ENCODE measurements at regions not wholly inside any gene's neighbourhood (a gene's known extent, or its start where the extent isn't known, plus 50 kb on each side); places are given as distances from the start of the nearest gene placed in this dataset.

DNA sequence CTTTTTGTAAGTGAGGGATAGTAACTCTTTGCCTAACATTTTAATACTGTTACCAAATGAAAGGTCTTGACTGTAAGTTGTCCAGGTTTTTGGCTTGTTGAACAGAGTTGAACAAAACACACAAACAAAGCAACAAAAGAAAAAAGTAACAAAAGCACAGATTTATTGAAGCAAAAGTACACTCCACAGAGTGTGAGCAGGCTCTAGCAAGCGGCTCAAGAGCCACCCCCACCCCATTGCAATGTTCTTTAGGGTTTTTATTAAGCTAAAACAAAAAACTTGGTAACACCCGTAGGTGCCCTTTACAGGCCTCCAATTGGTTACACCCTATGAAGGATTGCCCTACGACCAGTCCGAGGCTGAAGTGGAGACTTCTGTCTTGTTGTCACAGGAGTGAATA, 197.4 kb upstream of the MAP3K1 start:
- no peak for DNase-seq

DNA sequence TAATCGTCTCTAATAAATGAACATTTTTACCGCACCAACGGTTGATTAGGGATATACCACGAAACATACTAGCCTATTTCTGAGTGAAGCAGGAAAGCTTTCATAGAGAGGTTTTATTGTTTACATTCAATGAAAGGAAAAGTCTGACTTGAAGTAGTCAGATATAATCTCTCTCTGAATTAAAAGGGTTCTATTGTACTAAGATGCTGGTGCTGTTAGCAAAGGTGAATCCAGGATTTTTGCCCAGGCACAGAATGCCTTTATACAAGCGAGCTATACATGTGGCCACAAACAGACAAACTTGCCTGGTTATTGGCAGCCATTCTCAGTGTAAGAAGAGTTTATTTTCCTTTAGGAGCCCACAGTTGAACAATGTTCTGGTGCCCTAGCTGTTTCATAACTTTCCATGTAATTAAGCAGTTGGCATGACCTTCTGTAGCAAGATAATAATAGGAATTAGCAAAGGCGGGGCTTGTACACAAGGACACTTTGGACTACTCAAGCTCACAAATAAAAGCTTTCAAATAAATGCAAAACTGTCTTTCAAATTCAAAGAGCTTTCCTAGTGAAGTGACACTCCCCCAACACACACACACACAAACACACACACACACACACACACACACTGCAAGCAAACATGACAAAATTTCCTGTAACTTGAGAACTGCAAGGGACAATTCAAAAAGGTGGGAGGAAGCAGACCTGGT, 198.7 kb upstream of the MAP3K1 start:
- no peak for DNase-seq

DNA sequence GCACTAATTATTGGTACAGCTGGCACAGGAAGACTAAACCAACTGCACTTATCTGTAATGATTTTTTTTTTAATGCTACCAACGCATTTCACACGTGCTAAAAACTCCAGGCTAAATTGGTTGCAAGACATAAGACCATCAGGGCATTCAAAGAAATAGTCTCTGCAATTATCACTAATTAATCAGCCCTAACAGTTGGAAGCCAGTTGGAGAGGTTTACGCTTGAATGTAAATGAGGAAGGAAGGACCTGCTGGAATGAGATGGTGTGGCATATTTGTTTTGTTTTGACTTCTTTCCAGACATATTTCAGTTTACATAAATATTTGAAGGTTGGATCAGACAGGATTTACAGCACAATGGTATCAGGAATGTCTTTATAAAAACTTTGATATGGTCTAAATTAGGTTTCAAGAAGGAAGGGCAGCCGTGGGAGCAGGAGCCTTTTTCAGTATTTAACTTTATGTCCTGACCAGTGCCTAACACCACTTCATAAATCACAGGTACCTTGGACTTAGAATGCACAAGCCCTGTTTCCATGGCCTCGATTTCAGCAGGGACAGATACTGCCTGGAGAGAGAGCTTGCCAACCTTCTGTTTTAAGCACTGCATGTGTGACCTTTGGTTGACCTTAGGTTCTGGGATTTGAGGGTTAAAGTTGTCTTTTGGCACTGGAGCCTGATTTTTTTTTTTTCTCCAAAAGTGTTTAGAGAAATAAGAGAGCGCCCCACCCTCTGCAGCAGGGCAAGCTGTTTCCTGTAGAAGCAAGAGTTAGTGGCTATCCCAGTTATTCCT, 199.8 kb upstream of the MAP3K1 start:
- DNase-seq, result no peak

DNA sequence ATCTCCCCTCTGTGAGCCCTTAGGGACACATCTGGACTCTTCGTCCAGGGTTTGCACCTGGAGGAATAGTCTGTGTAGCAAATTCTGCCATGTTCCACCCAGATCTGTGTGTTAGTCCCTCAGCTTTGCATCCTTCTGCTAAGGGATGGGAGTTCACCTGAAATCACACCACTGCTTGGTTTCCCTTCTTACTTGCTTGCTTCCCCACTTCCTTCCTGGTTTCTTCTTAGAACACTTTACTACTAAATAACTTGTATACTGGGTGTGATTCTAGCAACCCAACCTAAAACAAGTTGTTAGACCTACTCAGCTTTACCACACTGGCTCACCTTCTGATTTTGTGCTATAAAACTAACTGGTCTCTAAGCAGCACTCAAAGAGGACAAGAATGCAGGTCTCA, 202.6 kb upstream of the MAP3K1 start:
- no peak for DNase-seq

DNA sequence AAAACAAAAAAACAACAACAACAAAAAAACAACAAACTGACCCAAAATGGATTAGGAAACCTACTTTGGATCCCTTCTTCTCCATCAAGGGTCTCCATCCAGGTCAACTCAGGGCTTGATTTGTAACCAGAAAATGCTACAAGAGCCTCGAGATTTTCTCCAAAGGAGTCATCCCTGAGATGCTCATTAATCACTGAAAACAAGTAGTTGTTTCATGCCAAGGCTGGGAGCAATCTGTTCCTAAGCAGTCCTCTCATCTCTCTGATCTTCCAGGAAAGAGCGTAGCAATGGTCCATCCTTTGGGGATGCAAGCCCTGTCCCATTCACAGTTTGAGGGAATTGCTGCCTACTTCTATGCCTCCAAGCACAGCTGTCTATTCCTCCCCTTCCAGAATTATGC, 203.0 kb upstream of the MAP3K1 start:
- no peak for DNase-seq

DNA sequence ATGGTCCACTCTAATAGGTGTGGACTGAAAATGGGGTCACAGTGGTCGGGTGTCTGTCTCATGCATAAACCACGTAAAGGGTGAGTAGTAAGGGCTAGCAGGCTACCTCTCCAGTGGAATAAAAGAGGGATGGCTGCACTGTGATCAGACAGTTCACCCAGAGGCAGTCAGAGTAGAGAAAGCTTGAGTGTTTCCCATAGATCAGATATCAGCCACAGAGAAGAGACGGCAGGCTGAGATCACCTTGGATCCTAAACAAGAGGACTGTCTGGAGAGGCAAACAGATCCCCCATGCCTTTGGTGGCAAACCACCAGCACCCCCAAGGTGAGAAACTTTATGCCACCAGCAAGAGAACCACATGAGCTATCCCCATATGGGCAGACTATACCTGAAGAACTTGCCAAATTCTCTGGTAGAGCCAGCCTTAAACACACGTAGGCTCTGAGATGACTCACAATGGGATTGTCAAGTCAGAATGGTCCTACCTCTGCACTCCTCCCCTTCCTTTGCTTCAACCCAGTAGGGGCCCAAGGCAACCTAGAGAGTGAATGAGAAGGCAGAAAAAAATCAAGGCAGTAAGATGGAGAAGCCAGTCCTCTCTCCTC, 205.2 kb upstream of the MAP3K1 start:
- no peak for DNase-seq

DNA sequence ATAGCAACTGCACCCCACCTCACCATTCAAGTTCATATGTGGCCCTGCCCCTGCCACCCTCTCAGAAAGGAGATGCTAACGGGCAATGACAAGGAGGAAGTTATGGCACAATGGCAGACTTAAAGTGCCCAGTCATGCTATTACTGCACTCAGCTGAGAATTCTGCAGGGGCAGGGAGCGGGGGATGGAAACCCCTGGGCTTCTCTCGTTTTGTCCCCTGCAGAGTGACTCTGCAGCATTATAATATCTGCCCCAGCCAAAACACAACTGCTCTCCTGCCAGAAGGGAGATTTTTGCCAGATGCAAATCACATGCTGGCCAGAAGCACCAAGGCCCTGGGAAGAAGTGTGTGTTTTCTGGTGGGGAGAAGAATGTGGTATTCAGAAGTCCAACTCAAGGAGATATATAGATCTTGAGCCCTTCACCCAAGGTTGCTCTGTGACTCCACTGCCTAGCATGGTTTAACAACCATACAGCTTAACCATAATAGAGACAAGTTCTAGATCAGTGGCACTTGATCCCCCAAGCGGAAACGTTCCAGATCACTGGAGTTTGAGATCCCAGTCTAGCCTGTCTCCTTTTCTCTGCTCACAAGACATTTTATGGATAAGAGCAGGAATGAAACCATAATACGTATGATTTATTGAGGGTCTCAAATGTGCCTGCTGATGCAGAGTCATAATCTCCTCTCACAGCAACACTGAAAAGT, 207.0 kb upstream of the MAP3K1 start:
- no peak for DNase-seq

DNA sequence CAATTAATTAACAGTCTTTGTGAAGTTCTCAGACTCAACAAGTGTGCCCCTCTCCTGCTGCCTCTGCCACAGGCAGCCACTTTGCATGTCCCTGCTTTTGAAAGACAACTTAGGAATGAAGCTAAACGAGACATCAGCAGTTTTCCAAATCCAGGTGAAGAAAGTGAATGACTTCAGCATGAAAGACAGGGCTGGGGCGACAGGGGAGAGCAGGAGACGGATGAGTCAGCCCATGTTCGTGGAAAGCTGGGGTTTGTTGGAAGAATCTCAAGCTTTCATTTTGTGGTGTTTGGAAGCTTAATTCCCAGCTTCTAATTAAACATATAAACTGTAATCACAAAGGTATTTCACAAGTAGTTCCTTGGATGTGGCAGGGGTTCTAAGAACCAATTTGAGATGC, 207.8 kb upstream of the MAP3K1 start:
- DNase-seq, result no peak

DNA sequence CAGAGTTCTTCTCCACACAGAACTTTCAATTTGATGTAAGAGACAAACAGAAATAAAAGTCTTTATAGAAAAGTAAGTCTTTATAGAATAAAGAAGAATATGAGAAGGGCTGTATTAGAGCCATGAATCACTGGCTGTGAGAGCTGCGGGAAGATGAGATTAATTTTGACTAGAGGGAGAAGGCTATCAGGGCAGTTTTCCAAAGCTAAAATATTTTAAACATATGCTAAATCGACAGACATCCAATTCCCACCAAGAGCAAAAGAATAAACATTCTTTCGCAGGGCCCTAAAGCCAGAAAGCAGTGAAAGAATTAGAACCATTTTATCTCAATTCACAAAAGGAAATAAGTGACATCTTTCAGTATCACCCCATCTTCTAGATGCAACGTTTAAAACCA, 208.3 kb upstream of the MAP3K1 start:
- no peak for DNase-seq

DNA sequence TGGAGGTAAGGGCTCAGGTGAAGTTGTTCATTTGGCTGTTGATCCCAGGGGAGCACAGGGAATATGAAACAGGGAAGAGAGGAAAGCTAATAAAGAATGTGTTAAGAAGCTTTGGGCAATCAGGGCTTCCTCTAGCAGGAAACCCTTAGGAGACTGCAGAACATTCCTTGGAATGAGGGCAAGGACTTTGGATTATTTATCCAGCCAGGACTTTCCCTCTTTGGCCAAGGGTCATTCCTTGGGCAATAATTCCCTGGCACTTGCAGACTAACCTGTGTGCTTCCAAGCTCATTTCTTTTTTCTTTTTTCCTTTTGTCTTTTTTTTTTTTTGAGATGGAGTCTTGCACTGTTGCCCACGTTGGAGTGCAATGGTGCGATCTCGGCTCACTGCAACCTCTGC, 209.2 kb upstream of the MAP3K1 start:
- DNase-seq, result no peak

DNA sequence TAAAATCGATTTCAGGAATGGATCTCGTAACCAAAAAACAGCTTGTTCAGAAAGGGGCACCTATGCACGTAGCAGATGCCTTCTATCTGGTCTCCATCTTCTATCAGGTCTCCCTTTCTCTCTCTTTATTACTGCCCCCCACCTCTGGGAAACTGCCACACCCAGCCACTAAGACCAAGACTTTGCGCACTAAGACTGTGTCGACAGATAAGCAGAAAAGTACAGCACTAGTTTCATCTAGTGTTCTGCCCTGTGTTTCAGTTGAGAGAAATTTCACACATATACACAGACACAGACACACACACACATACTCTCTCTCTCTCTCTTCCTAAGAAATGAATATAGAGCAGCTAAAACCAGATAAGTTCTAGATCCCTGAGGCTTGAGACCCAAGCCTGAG, 210.1 kb upstream of the MAP3K1 start:
- DNase-seq, result no peak

DNA sequence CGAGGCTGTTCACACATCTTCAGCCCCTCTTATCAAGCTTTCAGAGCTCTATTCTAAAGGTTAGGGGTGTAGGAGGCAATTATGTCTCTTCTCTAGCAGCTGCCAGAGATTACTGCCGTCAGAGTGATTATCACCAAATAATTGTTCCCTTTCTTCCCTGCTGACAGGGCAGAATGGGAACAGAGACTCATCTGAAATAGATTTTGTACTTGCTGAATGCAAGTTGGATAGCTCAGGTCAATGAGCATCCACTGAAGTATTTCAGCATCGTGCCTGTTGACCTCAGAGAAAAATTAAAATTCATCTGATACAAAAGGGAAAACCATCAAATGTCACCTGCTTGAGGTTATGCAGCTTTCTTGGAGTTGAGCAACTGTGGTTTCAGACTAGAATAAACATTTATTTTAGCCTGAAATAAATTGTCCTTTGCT, 213.7 kb upstream of the MAP3K1 start:
- peak; percentile 62 for DNase-seq

DNA sequence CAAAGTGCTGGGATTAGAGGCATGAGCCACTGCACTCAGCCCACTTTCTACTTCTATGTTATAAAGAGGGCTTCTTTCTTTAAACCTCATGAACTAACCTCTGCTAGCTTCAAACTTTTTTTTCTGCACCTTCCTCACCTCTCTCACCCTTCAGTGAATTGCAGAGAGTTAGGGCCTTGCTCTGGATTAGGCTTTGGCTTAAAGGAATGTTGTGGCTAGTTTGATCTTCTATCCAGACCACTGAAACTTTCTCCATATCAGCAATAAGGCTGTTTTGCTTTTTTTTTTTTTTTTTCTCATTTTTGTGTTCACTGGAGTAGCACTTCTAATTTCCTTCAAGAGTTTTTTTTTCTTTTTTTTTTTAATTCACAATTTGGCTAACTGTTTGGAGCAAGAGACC, 216.4 kb upstream of the MAP3K1 start:
- no peak for DNase-seq

DNA sequence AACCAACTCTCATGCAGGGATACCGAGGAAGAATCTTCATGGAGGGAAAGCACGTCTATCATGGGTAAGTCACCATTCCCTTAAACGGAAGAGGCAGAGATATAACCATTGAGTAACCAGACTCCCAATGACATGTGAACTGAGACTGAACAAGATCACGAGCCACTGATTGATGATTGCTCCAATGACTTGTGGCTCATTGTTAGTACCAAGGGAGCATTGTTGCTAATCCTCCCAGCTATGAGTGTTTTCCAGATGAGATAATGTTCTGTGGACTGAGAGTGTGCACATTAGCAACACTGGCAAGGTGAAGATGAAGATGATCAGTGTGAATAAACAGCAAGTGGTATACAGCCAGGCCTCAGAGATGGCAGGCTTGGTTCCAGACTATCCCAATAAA, 219.2 kb upstream of the MAP3K1 start:
- no peak for DNase-seq

DNA sequence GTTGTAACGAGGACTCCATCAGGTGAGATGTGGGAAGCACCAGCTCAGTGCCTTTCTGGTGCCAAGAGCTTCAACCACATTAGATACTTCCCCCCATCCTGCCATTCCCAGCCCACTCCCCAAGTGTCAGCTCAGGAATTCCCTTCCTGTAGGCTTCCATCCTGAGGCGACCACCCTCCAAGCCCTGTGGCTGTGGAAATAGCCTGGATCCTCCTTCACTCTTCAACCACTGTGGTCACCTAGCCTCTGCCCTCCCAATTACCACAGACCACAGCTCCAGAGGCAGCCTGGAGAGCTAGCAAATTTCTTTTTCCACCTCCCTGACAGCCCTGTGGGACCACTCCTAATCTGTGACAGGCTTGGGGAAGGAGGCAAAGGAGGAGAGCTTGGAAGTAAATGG, 219.8 kb upstream of the MAP3K1 start:
- DNase-seq, result no peak

DNA sequence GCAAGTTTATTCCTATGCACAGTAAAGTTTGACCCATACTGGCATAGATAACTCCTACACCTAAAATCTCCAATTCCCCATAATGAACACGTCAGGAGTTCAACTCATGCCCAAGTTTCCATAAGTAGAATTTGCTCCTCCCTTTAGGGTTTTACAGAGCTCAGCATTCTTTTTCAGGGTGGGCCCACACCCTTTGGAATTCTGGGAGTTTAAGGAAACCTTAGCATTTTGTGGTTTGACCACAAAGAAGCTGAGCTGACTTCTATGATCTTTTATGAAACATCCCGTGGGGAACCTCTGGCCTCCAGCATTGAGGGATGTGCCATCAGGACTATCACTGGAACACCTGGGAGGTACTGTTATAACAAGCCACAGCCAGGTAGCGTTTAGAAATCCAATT, 220.6 kb upstream of the MAP3K1 start:
- DNase-seq, result no peak

DNA sequence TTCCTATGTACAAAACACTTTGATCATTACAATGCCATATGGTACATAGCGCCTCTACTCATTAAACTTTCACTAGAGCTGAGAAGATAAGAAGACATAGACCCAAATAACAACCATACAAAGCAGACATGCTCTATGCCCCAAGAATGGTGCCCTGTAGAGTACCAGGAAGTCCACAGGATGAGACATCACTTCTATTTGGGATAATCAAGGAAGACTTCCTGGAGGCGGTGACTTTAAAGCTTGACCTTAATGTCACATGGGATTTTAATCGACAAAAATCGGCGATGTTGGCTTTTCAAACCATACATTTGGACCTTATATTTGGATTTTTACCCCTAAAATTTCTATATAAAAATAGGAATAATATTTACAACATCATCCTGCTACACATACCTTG, 224.3 kb upstream of the MAP3K1 start:
- DNase-seq, result no peak

DNA sequence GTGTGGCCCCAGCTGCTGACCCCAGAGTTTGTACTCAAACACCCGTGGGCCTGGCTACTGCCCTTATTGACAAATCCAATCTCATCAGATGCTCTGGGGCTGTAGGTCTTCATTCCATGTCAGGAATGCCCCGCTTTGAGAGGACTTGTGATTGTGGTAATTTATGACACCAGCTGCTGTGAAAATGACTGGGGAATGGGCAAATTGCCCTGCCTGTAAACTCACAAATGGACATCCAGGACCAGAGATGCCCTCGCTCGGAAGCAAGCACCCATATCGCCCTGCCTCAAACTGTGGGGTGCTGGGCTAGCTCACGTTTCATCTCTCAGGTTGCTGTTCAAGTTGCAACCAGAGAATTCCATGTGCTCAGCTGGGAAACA, 225.9 kb upstream of the MAP3K1 start:
- DNase-seq, result no peak

DNA sequence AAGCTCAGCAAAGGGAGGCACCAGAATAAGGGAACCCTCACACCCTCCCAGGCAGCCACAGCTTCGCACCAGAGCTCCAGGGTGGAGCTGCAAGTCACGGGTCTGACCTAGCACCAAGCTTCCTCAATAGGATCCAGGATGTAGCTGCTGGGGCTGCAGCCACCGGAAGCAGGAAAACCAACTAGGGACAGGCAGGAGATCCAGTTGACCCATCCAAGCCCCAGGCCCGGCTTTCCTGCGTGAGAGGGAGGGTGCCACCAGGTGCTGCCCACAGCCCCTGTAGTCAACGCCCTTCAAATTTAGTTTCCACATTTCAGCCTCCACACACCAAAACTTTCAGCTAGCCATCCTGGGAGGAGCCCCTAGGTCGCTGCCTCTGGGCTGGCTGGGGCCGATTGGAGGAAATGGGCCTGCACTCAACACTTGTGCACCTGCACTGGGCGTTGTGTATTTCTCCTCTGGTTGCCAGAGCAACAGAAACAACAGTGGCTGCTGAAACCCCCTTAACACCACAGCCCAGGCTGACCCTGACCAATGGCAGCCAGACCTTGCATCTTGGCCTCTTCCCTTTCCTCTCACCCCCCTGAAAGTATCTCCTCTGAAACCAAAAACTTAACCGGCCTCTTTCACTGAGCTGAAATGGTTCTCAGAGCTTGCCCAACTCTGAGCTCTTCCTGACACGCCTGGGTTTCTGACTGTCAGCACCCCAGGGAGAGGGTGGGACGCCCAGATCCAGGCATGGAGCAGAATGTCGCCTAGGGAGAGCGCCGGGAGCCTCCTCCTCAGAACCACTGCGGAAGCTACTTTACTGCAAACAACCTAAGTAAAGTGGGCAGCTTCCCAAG, 226.5 kb upstream of the MAP3K1 start:
- peak; percentile 19 for DNase-seq

DNA sequence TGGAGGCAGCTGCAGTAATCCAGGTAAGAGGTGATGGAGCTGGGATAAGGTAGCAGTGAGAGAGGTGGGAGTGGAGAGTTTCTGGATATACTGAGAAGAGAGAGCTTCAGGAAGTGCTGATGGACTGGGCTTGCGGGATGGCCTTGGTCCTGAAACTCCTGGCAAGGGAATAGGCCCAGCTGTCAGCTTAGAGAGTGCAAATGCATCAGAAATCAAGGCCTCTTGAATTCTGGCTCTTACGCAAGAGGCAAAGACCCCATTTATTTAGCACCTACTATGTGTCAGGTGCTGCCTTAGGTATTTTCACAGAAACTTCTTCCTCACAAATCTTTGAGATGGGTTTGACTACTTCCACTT, 227.2 kb upstream of the MAP3K1 start:
- DNase-seq, result no peak

DNA sequence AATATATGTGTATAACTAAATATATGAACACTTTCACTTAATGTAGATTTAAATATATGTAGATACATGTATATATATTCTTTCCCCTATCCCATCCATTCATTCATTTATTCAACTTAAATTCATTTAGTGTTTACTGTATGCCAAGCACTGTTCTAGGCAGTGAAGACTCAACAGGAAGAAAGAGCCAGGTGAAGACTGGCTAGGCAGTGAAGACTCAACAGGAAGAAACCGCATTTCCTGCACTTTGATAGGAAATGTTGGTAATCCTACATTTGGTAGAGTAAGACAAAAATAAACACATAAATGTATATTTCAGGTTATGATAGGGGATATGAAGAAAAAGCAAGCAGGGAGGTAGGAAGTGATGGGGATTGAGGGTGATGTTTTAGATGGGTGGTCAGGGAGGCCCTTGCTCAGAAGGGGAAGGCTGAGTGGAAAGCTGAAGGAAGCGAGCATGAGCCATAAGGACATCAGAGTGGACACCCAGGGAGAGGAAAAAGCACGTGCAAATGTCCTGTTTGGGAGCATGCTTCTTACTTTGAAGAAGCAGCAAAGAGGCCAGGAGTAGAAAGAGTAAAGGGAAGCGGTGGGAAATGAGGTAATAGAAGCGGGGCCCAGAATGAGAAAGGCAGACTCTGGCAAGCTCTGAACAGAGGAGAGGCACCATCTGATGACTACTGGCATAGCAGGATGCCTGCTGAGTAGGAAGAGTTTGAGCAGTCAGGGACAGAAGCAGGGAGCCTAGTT, 227.8 kb upstream of the MAP3K1 start:
- no peak for DNase-seq
